IgD-negative memory B cell (primary cell): ENCODE measurements at regions not wholly inside any gene's neighbourhood (a gene's known extent, or its start where the extent isn't known, plus 50 kb on each side); places are given as distances from the start of the nearest gene placed in this dataset.

Experiments used
- H3K27ac Mint-ChIP-seq, 3 donors: one replicate each; pipeline ENCODE4 v1.8.0; 2020 to 2022; ENCODE audit warnings: mild to moderate bottlenecking in 3 of 3, mixed read lengths in 3 of 3, moderate library complexity in 1 of 3
- H3K27me3 Mint-ChIP-seq: one replicate; pipeline ENCODE4 v1.8.0; 2021; ENCODE audit warnings: mixed read lengths
- H3K36me3 Mint-ChIP-seq: one replicate; pipeline ENCODE4 v1.8.0; 2020; ENCODE audit warnings: mild to moderate bottlenecking, mixed read lengths
- H3K4me1 Mint-ChIP-seq, 3 donors: one replicate each; pipeline ENCODE4 v1.8.0; 2020 to 2022; ENCODE audit warnings: mixed read lengths in 3 of 3, mild to moderate bottlenecking in 1 of 3
- H3K4me3 Mint-ChIP-seq, 4 donors: one replicate each; pipeline ENCODE4 v1.8.0; 2020 to 2022; ENCODE audit warnings: mild to moderate bottlenecking in 4 of 4, mixed read lengths in 4 of 4, moderate library complexity in 3 of 4
- H3K9me3 Mint-ChIP-seq, 3 donors: one replicate each; pipeline ENCODE4 v1.8.0; 2020 to 2021; ENCODE audit warnings: mixed read lengths in 3 of 3, mild to moderate bottlenecking in 1 of 3

GRCh38 chr6:25006075-25006474, 70.3 kb upstream of the RIPOR2 start:
- Mint-ChIP-seq H3K4me1 (peaks cover 38 to 57% (median 48%) of the 10 kb centered on the region in 3 donors), H3K36me3 (peaks cover 1% of the 10 kb centered on the region), H3K27ac (peak overlapping the region; percentile 81 to 97 (median 97)), H3K4me3 (peak overlapping the region in 3 of 4 donors; percentile 16 to 86 (median 70)), H3K9me3 (no peaks in the 10 kb centered on the region), H3K27me3 (no peaks in the 10 kb centered on the region)

DNA sequence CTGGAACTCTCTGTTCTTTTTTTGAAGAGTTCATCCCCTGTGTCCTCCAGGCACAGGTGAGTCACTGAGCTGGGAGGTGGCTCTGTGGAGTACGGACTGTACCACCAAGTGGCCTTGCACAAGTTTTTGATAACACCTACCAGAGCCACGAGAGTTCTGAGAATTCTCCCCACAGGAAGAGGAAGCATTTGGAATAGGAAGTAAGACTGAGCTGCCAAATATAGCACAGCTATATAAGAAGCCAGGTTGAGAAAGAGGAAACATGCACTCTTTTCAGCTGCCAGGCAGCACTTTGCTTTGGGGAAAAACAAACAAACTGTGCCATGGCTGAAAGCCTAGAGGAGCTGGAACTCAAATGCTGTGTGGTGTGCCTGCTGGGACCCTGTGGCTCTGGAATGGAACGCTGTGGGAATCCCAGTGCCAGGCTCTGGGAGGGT, 70.8 kb upstream of the RIPOR2 start:
- Mint-ChIP-seq H3K27me3 (no peaks in the 10 kb centered on the region), H3K4me3 (peak overlapping the region; percentile 16 to 86 (median 64)), H3K9me3 (no peaks in the 10 kb centered on the region), H3K27ac (peak overlapping the region; percentile 81 to 97 (median 97)), H3K4me1 (peaks cover 37 to 56% (median 49%) of the 10 kb centered on the region in 3 donors), H3K36me3 (peaks cover 1% of the 10 kb centered on the region)

DNA sequence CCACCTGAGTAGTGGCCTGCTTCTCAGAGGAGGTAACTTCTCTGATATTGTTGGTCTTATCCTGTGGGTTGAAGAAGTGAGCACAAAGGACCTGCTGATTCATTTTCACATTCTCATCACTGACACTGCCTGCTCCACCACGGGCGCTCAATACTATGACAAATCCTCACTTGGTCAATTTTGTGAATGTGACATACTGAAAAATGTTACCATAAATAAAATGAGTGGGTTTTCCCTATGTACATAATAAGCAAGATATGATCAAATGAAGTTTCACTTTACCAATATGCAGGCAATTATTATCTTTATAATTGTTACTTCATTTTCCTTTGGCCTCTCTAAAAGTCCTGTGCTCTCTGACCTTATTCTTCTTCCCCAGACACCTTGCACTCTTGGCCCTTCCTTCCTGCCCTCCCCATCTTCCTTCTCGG, 71.5 kb upstream of the RIPOR2 start:
- Mint-ChIP-seq H3K4me3 (peak overlapping the region; percentile 13 to 86 (median 49)), H3K27me3 (no peaks in the 10 kb centered on the region), H3K4me1 (peaks cover 37 to 57% (median 53%) of the 10 kb centered on the region in 3 donors), H3K27ac (peak overlapping the region; percentile 81 to 97 (median 97)), H3K36me3 (peaks cover 1% of the 10 kb centered on the region), H3K9me3 (no peaks in the 10 kb centered on the region)

- Mint-ChIP-seq H3K9me3 (no peaks in the 10 kb centered on the region), H3K36me3 (peaks cover 1% of the 10 kb centered on the region), H3K4me3 (peak overlapping the region in 1 of 4 donors; percentile 55)
Measured at GRCh38 chr6:25008707-25009392, 73.1 kb upstream of the RIPOR2 start.

DNA sequence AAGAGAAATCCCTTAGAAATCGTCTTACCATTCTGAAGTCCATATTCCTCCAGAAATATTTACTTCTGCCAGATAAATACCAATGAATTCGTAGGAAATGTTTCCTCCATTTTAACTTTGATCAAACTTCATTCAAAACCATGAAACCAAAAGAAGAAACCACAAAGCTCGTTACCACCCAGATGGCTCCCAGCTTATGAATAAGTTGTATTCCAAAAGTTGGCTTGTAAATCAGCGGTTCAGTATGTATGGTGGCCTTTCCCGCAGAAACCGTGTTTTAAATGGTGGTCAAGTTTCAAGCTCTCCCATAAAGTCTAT, 73.6 kb upstream of the RIPOR2 start:
- no peaks in the 10 kb centered on the region for H3K9me3 Mint-ChIP-seq
- H3K27ac Mint-ChIP-seq: peak overlapping the region in 2 of 3 donors; percentile 69 to 81
- peaks cover 1% of the 10 kb centered on the region for H3K36me3 Mint-ChIP-seq
- H3K27me3 Mint-ChIP-seq: no peaks in the 10 kb centered on the region
- H3K4me1 Mint-ChIP-seq: peaks cover 45 to 63% (median 56%) of the 10 kb centered on the region in 3 donors
- H3K4me3 Mint-ChIP-seq: no peak overlapping the region

More at GRCh38 chr6:25008707-25009392, 73.1 kb upstream of the RIPOR2 start:
- peaks cover 45 to 63% (median 58%) of the 10 kb centered on the region in 3 donors for H3K4me1 Mint-ChIP-seq
- H3K27ac Mint-ChIP-seq: peak overlapping the region in 2 of 3 donors; percentile 45 to 81
- H3K27me3 Mint-ChIP-seq: no peaks in the 10 kb centered on the region

DNA sequence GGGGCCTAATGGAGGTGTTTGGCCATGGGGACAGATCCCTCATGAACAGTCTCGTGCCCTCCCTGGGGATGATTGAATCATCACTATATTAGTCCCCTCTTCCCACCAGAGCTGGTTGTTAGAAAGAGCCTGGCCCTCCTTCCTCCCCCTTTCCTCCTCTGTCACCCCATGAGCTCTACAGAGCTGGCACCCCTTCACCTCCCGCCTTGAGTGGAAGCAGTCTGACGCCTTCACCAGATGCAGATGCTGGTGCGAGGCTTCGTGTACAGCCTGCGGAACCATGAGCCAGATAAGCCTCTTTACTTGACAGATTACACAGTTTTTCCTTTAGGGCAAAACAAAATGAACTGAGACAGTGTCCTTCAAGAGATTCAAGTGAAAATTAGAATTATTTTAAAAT, 74.4 kb upstream of the RIPOR2 start:
- Mint-ChIP-seq H3K4me1 (peaks cover 46 to 63% (median 56%) of the 10 kb centered on the region in 3 donors), H3K36me3 (peaks cover 1% of the 10 kb centered on the region), H3K9me3 (no peaks in the 10 kb centered on the region), H3K27me3 (no peaks in the 10 kb centered on the region), H3K4me3 (no peak overlapping the region), H3K27ac (peak overlapping the region in 1 of 3 donors; percentile 74)

DNA sequence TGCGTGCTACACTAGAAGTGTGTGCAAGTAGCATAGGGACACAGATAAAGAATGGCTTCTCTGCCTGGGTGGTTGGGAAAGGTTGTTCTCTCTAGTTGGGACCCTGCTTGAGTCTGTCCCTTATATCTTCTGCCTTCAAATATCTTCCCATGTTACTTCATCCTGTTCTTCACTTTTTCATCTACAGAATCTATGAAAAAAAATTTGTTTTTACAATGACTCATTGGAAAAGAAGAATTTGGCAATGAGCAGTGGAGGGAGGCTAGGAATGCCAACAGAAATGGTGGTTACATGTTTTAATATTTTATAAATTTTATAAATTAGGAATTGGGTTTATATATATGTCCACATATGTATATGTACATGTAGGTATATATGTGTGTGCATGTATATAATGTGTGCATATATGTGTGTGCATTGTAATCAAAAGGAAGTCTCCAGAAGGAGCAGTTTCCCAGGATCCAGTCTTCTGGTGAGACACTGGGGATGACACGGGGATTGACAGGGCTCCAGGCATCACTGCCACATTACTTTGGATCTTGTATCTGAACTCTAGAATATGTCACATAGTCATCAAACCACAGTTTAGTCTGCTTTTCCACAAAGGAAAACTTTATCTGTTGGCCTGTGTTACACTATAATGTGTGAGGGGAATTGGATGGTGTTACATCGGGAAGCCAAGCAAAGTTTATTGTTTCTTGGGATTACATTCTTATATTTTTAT, 75.3 kb upstream of the RIPOR2 start:
- Mint-ChIP-seq H3K27ac (peak overlapping the region in 2 of 3 donors; percentile 37), H3K9me3 (no peaks in the 10 kb centered on the region), H3K36me3 (peaks cover 1% of the 10 kb centered on the region), H3K27me3 (no peaks in the 10 kb centered on the region), H3K4me1 (peaks cover 43 to 62% (median 54%) of the 10 kb centered on the region in 3 donors), H3K4me3 (no peak overlapping the region)

DNA sequence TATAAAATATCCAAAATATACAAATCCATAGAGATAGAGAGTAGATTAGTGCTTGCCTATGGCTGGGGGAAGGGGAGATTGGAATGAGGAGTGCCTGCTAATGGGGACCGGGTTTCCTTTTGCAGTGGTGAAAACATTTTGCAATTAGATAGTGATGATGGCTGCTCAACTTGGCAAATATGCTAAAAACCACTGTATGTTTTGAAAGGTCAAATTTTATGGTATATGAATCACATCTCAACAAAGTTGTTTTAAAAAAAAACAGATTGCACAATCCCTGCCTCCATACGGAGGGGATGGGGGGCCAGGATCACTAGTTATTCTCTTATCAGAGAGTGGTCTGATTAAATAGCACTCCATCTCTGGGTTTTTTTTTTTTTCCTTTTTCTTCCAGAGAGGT, 76.9 kb upstream of the RIPOR2 start:
- peak overlapping the region in 2 of 4 donors; percentile 13 to 30 for H3K4me3 Mint-ChIP-seq

GRCh38 chr6:25013246-25013645, 77.5 kb upstream of the RIPOR2 start:
- Mint-ChIP-seq H3K9me3 (no peaks in the 10 kb centered on the region), H3K4me3 (peak overlapping the region in 3 of 4 donors; percentile 13 to 80 (median 43)), H3K27ac (peak overlapping the region; percentile 46 to 99 (median 81)), H3K36me3 (peaks cover 1% of the 10 kb centered on the region), H3K4me1 (peaks cover 48 to 64% (median 58%) of the 10 kb centered on the region in 3 donors), H3K27me3 (no peaks in the 10 kb centered on the region)

More for the DNA sequence above, 76.9 kb upstream of the RIPOR2 start:
- Mint-ChIP-seq H3K9me3 (no peaks in the 10 kb centered on the region), H3K36me3 (peaks cover 1% of the 10 kb centered on the region), H3K27me3 (no peaks in the 10 kb centered on the region), H3K27ac (peak overlapping the region in 2 of 3 donors; percentile 81 to 99), H3K4me1 (peaks cover 43 to 61% (median 53%) of the 10 kb centered on the region in 3 donors)

DNA sequence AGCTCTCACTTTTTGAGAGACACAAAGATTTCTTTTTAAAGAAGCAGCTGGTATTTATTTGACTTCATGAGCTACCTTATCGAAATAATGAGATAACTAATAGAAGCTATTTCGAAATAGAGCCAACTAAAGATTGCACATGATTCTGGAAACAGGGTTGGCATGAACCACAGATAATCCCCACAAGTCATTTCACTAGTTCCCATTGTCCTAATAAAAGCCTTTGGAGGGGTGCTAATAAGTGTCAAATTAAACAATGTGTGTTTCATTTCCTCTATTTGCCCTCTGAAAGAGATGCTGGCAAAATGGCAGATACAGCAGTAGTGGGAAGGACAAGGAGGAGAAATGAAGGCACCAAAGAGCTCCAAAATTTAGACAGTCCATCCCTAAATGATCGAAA, 78.6 kb upstream of the RIPOR2 start:
- Mint-ChIP-seq H3K36me3 (peaks cover 1% of the 10 kb centered on the region), H3K9me3 (no peaks in the 10 kb centered on the region), H3K27me3 (no peaks in the 10 kb centered on the region), H3K4me1 (peaks cover 48 to 55% (median 49%) of the 10 kb centered on the region in 3 donors), H3K4me3 (peak overlapping the region in 3 of 4 donors; percentile 44 to 78 (median 77)), H3K27ac (peak overlapping the region; percentile 81 to 99 (median 96))

DNA sequence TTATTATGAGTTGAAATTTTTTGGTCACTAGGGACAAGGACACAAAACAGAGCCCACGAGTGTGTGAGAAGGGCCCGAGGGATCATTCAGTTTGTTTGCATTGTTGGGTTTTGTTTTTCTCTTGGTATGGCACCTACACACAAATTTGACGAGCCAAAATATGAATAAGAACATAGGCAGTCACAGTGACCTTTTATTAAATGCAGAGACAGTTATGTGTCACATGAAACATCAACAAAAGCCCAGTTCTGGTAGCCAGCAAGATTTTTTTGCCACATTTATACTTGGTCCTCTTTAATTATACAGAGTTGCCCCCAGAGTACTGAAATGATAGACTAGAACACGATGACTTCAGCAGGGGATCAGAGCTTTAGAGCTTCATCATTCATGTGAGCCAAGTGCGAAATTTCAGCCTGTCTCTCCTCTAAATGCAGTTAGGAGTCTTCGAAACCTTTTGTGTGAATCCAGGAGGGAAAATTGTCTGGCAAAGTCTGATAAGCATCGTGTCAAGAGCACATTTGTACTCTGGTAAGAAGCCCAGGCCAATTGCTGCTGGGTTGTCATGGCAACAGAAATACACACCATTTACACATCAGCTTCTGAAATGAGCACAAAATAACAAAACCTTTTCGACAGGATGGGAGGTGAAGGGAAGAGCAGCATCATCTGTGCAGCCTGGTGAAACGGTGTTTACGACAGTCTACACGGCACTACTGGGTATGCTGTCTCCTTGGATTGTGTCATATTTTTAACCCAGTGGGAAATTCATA, 79.2 kb upstream of the RIPOR2 start:
- Mint-ChIP-seq H3K9me3 (no peaks in the 10 kb centered on the region), H3K36me3 (peaks cover 1% of the 10 kb centered on the region), H3K4me3 (peak overlapping the region; percentile 44 to 78 (median 64)), H3K27ac (peak overlapping the region; percentile 81 to 99 (median 96)), H3K4me1 (peaks cover 46 to 54% (median 49%) of the 10 kb centered on the region in 3 donors), H3K27me3 (no peaks in the 10 kb centered on the region)

DNA sequence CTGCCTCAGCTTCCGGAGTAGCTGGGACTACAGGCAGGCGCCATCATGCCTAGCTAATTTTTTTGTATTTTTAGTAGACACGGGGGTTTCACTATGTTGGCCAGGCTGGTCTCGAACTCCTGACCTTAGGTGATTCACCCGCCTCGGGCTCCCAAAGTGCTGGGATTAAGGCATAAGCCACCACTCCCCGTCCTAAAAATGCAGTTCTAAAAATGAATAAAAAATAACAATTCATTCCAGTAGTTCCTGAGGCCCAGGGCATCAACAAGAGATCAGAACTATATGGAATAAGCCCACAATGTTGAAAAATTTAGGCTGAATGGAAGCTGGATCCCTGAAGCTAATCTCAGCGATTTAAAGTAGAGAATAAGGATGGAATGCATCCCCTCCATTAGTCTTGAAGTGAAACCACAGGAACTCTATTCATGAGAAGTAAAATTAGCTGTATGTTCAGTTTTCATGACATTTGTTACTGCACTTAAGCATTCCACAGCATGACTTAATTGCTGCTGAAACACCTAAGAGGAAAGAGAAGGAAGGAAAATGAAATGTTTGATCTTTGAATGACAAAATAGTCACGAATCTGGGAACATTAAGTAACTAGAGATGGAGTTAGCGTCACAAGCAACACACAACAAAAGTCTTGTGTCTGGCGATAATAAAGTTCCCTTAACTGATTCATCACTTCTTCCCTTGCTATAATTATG, 80.4 kb upstream of the RIPOR2 start:
- Mint-ChIP-seq H3K27ac (peak overlapping the region; percentile 81 to 99 (median 88)), H3K36me3 (no peaks in the 10 kb centered on the region), H3K9me3 (no peaks in the 10 kb centered on the region), H3K4me3 (peak overlapping the region in 2 of 4 donors; percentile 2 to 63), H3K27me3 (no peaks in the 10 kb centered on the region), H3K4me1 (peaks cover 46 to 55% (median 51%) of the 10 kb centered on the region in 3 donors)

GRCh38 chr6:25017486-25017885, 81.7 kb upstream of the RIPOR2 start:
- Mint-ChIP-seq H3K27me3 (no peaks in the 10 kb centered on the region), H3K27ac (peak overlapping the region; percentile 81 to 99 (median 93)), H3K4me1 (peaks cover 48 to 53% (median 50%) of the 10 kb centered on the region in 3 donors), H3K4me3 (peak overlapping the region; percentile 41 to 74 (median 68)), H3K36me3 (no peaks in the 10 kb centered on the region), H3K9me3 (no peaks in the 10 kb centered on the region)

DNA sequence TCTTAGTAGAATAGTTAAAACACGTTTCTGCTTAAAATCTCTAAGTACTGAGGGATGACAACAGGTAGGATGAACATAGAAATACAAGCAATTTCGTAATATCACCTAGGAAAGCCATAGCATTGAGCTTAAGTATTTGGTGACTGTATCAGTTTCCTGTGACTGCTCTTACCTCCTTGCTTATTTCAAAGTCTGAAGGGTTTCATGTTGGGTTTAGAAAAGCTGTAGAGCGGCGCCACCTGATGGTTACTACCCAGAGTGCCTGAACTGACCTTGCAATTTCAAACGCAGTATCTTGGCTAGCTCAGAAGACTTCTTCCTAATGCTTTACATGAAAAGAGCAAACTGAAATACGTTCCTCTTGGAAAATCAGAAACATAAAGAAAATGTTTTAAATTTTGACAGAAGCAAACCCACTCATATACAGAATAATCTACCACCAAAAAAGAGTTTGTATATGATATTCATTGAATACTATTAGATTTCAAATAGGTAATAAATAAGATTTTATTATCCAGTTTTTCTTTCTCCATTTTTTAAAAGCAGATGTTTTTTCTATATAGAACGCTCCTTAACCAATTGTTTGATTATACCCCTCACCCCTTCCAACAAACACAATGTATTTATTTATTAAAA, 82.3 kb upstream of the RIPOR2 start:
- Mint-ChIP-seq H3K27ac (peak overlapping the region; percentile 81 to 99 (median 93)), H3K27me3 (no peaks in the 10 kb centered on the region), H3K9me3 (no peaks in the 10 kb centered on the region), H3K4me1 (peaks cover 42 to 52% (median 46%) of the 10 kb centered on the region in 3 donors), H3K4me3 (peak overlapping the region in 3 of 4 donors; percentile 65 to 74 (median 70)), H3K36me3 (no peaks in the 10 kb centered on the region)
